Endothelial cell of umbilical vein (primary cell): ENCODE measurements at regions not wholly inside any gene's neighbourhood (a gene's known extent, or its start where the extent isn't known, plus 50 kb on each side); places are given as distances from the start of the nearest gene placed in this dataset.

Experiments
- BruUV-seq: library from RNA; stranded (reverse); fragments of 400-500 nt; replicated peaks from 2 replicates; lab custom pipeline; 2021; lab: Mats Ljungman, UMichigan
- CTCF ChIA-PET: fragments of 300-600, 350-600 bp; sonication (Branson Sonifier 250); formaldehyde crosslinking; loops from one replicate; lab custom pipeline; 2021; ENCODE audit warnings: antibody characterized with exemption, inconsistent platforms; lab: Charles Lee
- POLR2A ChIA-PET: fragments of 300-600, 350-600 bp; sonication (Branson Sonifier 250); formaldehyde crosslinking; loops from one replicate; lab custom pipeline; 2021; ENCODE audit warnings: antibody characterized with exemption, inconsistent platforms; lab: Charles Lee
- DNase-seq: peaks from one replicate; pipeline ENCODE4 v3.0.0-alpha.2; 2011; ENCODE audit warnings: low read depth, low spot score
- FAIRE-seq: peaks from 2 replicates; lab custom pipeline; 2011; peaks lifted over from hg19 to GRCh38; lab: Jason Lieb, UNC
- H2AFZ ChIP-seq: 2 replicates; pipeline ENCODE4 v1.6.0; 2012; ENCODE audit warnings: low read depth, low read length, control low read depth, inconsistent platforms
- H3K27ac ChIP-seq: 2 replicates; pipeline ENCODE4 v1.5.1; 2011; ENCODE audit warnings: low read depth, mild to moderate bottlenecking, control low read depth, low read length, moderate library complexity; ENCODE audit not compliant: insufficient read depth
- H3K27me3 ChIP-seq, 2 experiments: 2 replicates each; pipeline versions ENCODE4 v1.6.0 to v1.6.1; 2011; ENCODE audit warnings: low read length in 2 of 2, mixed read lengths in 1 of 2; ENCODE audit not compliant: control insufficient read depth in 2 of 2, insufficient read depth in 2 of 2
- H3K36me3 ChIP-seq, 2 experiments: 2 replicates in 1 of 2; 3 replicates in 1 of 2; pipeline ENCODE4 v1.5.1; 2011; ENCODE audit warnings: low read length in 2 of 2, mild to moderate bottlenecking in 1 of 2, moderate library complexity in 1 of 2; ENCODE audit not compliant: control insufficient read depth in 2 of 2, insufficient read depth in 2 of 2; ENCODE audit errors: extremely low read depth in 1 of 2
- H3K4me1 ChIP-seq: 3 replicates; pipeline ENCODE4 v1.5.1; 2011; ENCODE audit warnings: mild to moderate bottlenecking, low read length; ENCODE audit not compliant: control insufficient read depth, insufficient read depth; ENCODE audit errors: extremely low read depth
- H3K4me2 ChIP-seq: 2 replicates; pipeline ENCODE4 v1.6.1; 2011; ENCODE audit warnings: low read length, control low read depth, mixed read lengths; ENCODE audit not compliant: insufficient read depth
- H3K4me3 ChIP-seq, 3 experiments: fragments of 200-600 bp in 1 of 3; sonication (generic), shearing (Covaris generic) in 1 of 3; replicated peaks in 1 of 3; 2 replicates each; pipeline ENCODE4 v1.5.1; 2011 to 2016; ENCODE audit warnings: control low read depth in 3 of 3, low read length in 3 of 3, mild to moderate bottlenecking in 2 of 3, inconsistent platforms in 1 of 3, low read depth in 1 of 3, moderate library complexity in 1 of 3; ENCODE audit not compliant: insufficient read depth in 1 of 3
- H3K79me2 ChIP-seq: 2 replicates; pipeline ENCODE4 v1.6.0; 2012; ENCODE audit warnings: low read length, inconsistent platforms; ENCODE audit not compliant: control insufficient read depth, insufficient read depth
- H3K9ac ChIP-seq: replicated peaks from 2 replicates; pipeline ENCODE3; 2011; ENCODE audit warnings: low read length, control low read depth; ENCODE audit not compliant: insufficient read depth; ENCODE audit errors: extremely low read depth
- H3K9me1 ChIP-seq: replicated peaks from 3 replicates; pipeline ENCODE4 v1.6.0; 2011; ENCODE audit warnings: mild to moderate bottlenecking, low read length; ENCODE audit not compliant: control insufficient read depth, insufficient read depth; ENCODE audit errors: extremely low read depth
- H3K9me3 ChIP-seq: replicated peaks from 2 replicates; pipeline ENCODE4 v1.5.1; 2012; ENCODE audit warnings: low read length, inconsistent platforms; ENCODE audit not compliant: control insufficient read depth, insufficient read depth
- H4K20me1 ChIP-seq: replicated peaks from 2 replicates; pipeline ENCODE3; 2011; ENCODE audit warnings: mild to moderate bottlenecking, low read length; ENCODE audit not compliant: control insufficient read depth, insufficient read depth; ENCODE audit errors: extremely low read depth
- EZH2 ChIP-seq: IDR thresholded peaks from 2 replicates; pipeline ENCODE4 v1.6.1; 2012; ENCODE audit warnings: borderline replicate concordance, low read depth, mild to moderate bottlenecking, moderate library complexity, low read length, inconsistent platforms; ENCODE audit not compliant: severe bottlenecking
- FOS ChIP-seq: IDR thresholded peaks from 2 replicates; pipeline ENCODE4 v1.6.1; 2011; ENCODE audit warnings: mild to moderate bottlenecking, low read length, moderate library complexity, borderline replicate concordance; ENCODE audit not compliant: insufficient read depth
- GATA2 ChIP-seq: IDR thresholded peaks from 2 replicates; pipeline ENCODE4 v1.7.0; 2011; ENCODE audit warnings: low read depth, mild to moderate bottlenecking, moderate library complexity, mixed read lengths, low read length; ENCODE audit not compliant: insufficient read length, insufficient read depth
- JUN ChIP-seq: IDR thresholded peaks from 2 replicates; pipeline ENCODE4 v1.6.1; 2011; ENCODE audit warnings: borderline replicate concordance, low read depth; ENCODE audit not compliant: insufficient read length, insufficient read depth
- MYC ChIP-seq: IDR thresholded peaks from one replicate; pipeline ENCODE4 v1.6.1; 2011; ENCODE audit warnings: mild to moderate bottlenecking, low read depth, low read length
- POLR2A ChIP-seq: IDR thresholded peaks from 2 replicates; pipeline ENCODE4 v1.6.1; 2012; ENCODE audit warnings: low read depth, mild to moderate bottlenecking, control low read depth, low read length
- POLR2AphosphoS5 ChIP-seq: IDR thresholded peaks from 2 replicates; pipeline ENCODE4 v1.6.1; 2012; ENCODE audit warnings: low read depth, mild to moderate bottlenecking, control low read depth, low read length, moderate library complexity; ENCODE audit not compliant: insufficient read depth
- dilution Hi-C: fragments of 300-500 bp; cut with MboI; formaldehyde crosslinking; loops from one replicate; pipeline ENCODE4 v1.15.0; 2019; ENCODE audit warnings: low sequenced_read_pairs; ENCODE audit not compliant: extremely low pct_ligation_motif_present
- intact Hi-C: fragments of 100-400 bp; cut with micrococcal nuclease; formaldehyde crosslinking; loops from one replicate; pipeline ENCODE4 v1.10.0; 2022
- TF ChIP-seq, protein P1 (sequence below): IDR thresholded peaks from 2 replicates; pipeline ENCODE4 v1.6.1; 2011; ENCODE audit not compliant: insufficient read depth, insufficient read length
- TF ChIP-seq, protein P2 (sequence below), 2 donors: IDR thresholded peaks; 1 replicate in 1 of 2; 2 replicates in 1 of 2; pipeline ENCODE4 v1.5.1; 2011; ENCODE audit warnings: low read length in 2 of 2, mild to moderate bottlenecking in 2 of 2, moderate library complexity in 2 of 2, control low read depth in 1 of 2, inconsistent platforms in 1 of 2, low read depth in 1 of 2; ENCODE audit not compliant: insufficient read depth in 1 of 2; ENCODE audit errors: extremely low read depth in 1 of 2

DNA sequence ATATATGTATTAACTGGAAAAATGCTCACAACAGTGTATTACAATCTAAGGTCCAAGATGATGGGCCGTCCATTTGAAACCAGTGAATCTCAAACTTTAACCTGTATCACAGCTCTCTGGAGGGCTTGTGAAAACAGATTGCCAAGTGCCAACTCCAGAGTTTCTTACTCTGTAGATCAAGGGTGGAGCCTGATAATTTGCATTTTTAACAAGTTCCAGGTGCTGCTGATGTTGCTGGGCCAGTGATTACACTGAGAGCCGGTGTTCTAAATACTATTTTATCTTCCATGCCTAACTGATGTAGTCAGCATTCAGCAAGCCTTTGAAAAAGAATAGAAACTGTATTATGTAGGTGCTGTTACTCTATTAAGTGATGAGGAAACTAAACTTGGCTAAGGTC is 269.9 kb upstream of the FERD3L start:
- no peak overlapping the region for H2AFZ ChIP-seq
- DNase-seq (no peak), FAIRE-seq (no peak)
- H3K9ac ChIP-seq, result no peak overlapping the region
- TF ChIP-seq GATA2, result no peak
- TF ChIP-seq, protein P1, sequence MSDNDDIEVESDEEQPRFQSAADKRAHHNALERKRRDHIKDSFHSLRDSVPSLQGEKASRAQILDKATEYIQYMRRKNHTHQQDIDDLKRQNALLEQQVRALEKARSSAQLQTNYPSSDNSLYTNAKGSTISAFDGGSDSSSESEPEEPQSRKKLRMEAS, result no peak
- no peak for TF ChIP-seq POLR2A
- no peak for TF ChIP-seq POLR2AphosphoS5
- TF ChIP-seq, protein P2, sequence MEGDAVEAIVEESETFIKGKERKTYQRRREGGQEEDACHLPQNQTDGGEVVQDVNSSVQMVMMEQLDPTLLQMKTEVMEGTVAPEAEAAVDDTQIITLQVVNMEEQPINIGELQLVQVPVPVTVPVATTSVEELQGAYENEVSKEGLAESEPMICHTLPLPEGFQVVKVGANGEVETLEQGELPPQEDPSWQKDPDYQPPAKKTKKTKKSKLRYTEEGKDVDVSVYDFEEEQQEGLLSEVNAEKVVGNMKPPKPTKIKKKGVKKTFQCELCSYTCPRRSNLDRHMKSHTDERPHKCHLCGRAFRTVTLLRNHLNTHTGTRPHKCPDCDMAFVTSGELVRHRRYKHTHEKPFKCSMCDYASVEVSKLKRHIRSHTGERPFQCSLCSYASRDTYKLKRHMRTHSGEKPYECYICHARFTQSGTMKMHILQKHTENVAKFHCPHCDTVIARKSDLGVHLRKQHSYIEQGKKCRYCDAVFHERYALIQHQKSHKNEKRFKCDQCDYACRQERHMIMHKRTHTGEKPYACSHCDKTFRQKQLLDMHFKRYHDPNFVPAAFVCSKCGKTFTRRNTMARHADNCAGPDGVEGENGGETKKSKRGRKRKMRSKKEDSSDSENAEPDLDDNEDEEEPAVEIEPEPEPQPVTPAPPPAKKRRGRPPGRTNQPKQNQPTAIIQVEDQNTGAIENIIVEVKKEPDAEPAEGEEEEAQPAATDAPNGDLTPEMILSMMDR (IDR thresholded peaks at IDR 0.05; ENCODE audit: extremely low read depth in 1 of 2, insufficient read depth in 1 of 2, low read depth in 1 of 2, low read length in 2 of 2), result no peak
- TF ChIP-seq FOS, result no peak
- no peak for TF ChIP-seq JUN
- TF ChIP-seq EZH2, result no peak
- no peak for TF ChIP-seq MYC
- no peaks in the 10 kb centered on the region for H3K79me2 ChIP-seq
- H3K9me1 ChIP-seq, result no peaks in the 10 kb centered on the region
- H3K36me3 ChIP-seq, result no peaks in the 10 kb centered on the region
- no peaks in the 10 kb centered on the region for H4K20me1 ChIP-seq
- no peak overlapping the region for H3K4me3 ChIP-seq
- no peaks in the 10 kb centered on the region for H3K27me3 ChIP-seq
- POLR2A ChIA-PET, result no interaction called here
- intact Hi-C loops (no loop called here), dilution Hi-C loops (no loop called here)
- CTCF ChIA-PET, result no interaction called here
- BruUV-seq, result no TSS peak
- H3K27ac ChIP-seq, result no peak overlapping the region
- no peak overlapping the region for H3K4me2 ChIP-seq
- no peaks in the 10 kb centered on the region for H3K4me1 ChIP-seq
- no peaks in the 10 kb centered on the region for H3K9me3 ChIP-seq
